Mesothelial cell of epicardium (in vitro differentiated cells): ENCODE measurements at regions not wholly inside any gene's neighbourhood (a gene's known extent, or its start where the extent isn't known, plus 50 kb on each side); places are given as distances from the start of the nearest gene placed in this dataset.

Experiments used
- DNase-seq, 2 experiments: peaks; one replicate each; pipeline ENCODE4 v3.0.0; 2021; ENCODE audit warnings: low spot score in 2 of 2; ENCODE audit not compliant: unreplicated experiment in 2 of 2
- H3K27ac Mint-ChIP-seq: 2 replicates; pipeline ENCODE4 v1.8.0; 2021; ENCODE audit warnings: mixed read lengths
- H3K27me3 Mint-ChIP-seq: 2 replicates; pipeline ENCODE4 v1.8.0; 2021; ENCODE audit warnings: low read depth, mixed read lengths
- H3K36me3 Mint-ChIP-seq: 2 replicates; pipeline ENCODE4 v1.8.0; 2021; ENCODE audit warnings: mixed read lengths
- H3K4me1 Mint-ChIP-seq: 2 replicates; pipeline ENCODE4 v1.8.0; 2021; ENCODE audit warnings: mixed read lengths
- H3K4me3 Mint-ChIP-seq: 2 replicates; pipeline ENCODE4 v1.8.0; 2021; ENCODE audit warnings: mild to moderate bottlenecking, moderate library complexity, mixed read lengths
- H3K9me3 Mint-ChIP-seq: 2 replicates; pipeline ENCODE4 v1.8.0; 2021; ENCODE audit warnings: mixed read lengths
- CTCF ChIP-seq: fragments of 200-600 bp; sonication (generic); IDR thresholded peaks from one replicate; pipeline ENCODE4 v1.5.0; 2021; ENCODE audit warnings: antibody characterized with exemption; ENCODE audit not compliant: unreplicated experiment

- H3K9me3 Mint-ChIP-seq: peaks cover 10% of the 10 kb centered on the region
- no peak overlapping the region for H3K4me3 Mint-ChIP-seq
- H3K36me3 Mint-ChIP-seq: peaks cover 2% of the 10 kb centered on the region
- DNase-seq: no peak
- H3K27ac Mint-ChIP-seq: peak overlapping the region; percentile 5
- TF ChIP-seq CTCF: no peak
- peaks cover 25% of the 10 kb centered on the region for H3K4me1 Mint-ChIP-seq
- no peaks in the 10 kb centered on the region for H3K27me3 Mint-ChIP-seq
Measured at GRCh38 chr20:57769756-57770155, 59.9 kb upstream of the PMEPA1 start.

- peaks cover 16% of the 10 kb centered on the region for H3K9me3 Mint-ChIP-seq
- no peak for DNase-seq
- no peak overlapping the region for H3K27ac Mint-ChIP-seq
- no peak overlapping the region for H3K4me3 Mint-ChIP-seq
- peaks cover 5% of the 10 kb centered on the region for H3K36me3 Mint-ChIP-seq
- H3K27me3 Mint-ChIP-seq: no peaks in the 10 kb centered on the region
- H3K4me1 Mint-ChIP-seq: peaks cover 25% of the 10 kb centered on the region
- no peak for TF ChIP-seq CTCF
Measured at GRCh38 chr20:57768519-57768918, 58.7 kb upstream of the PMEPA1 start.

- Mint-ChIP-seq H3K9me3 (peaks cover 16% of the 10 kb centered on the region), H3K4me1 (peaks cover 22% of the 10 kb centered on the region), H3K27ac (no peak overlapping the region), H3K4me3 (no peak overlapping the region), H3K36me3 (peaks cover 5% of the 10 kb centered on the region), H3K27me3 (no peaks in the 10 kb centered on the region)
- no peak for TF ChIP-seq CTCF
- no peak for DNase-seq
Measured at GRCh38 chr20:57767441-57767840, 57.6 kb upstream of the PMEPA1 start.

GRCh38 chr20:57763235-57763595 lies 53.4 kb upstream of the PMEPA1 start:
- Mint-ChIP-seq H3K27ac (no peak overlapping the region), H3K36me3 (peaks cover 5% of the 10 kb centered on the region), H3K4me3 (no peak overlapping the region), H3K9me3 (peaks cover 16% of the 10 kb centered on the region), H3K4me1 (peaks cover 10% of the 10 kb centered on the region), H3K27me3 (no peaks in the 10 kb centered on the region)
- DNase-seq: no peak
- no peak for TF ChIP-seq CTCF

GRCh38 chr20:57762531-57763234 lies 52.9 kb upstream of the PMEPA1 start:
- no peak overlapping the region for H3K27ac Mint-ChIP-seq
- no peak for DNase-seq
- peaks cover 6% of the 10 kb centered on the region for H3K4me1 Mint-ChIP-seq
- peaks cover 16% of the 10 kb centered on the region for H3K9me3 Mint-ChIP-seq
- no peak for TF ChIP-seq CTCF
- H3K36me3 Mint-ChIP-seq: peaks cover 5% of the 10 kb centered on the region
- H3K4me3 Mint-ChIP-seq: no peak overlapping the region
- no peaks in the 10 kb centered on the region for H3K27me3 Mint-ChIP-seq

- no peak overlapping the region for H3K27ac Mint-ChIP-seq
Measured at GRCh38 chr20:57761413-57761734, 51.6 kb upstream of the PMEPA1 start.

More at GRCh38 chr20:57761413-57761734, 51.6 kb upstream of the PMEPA1 start:
- Mint-ChIP-seq H3K9me3 (peaks cover 16% of the 10 kb centered on the region), H3K4me3 (no peak overlapping the region), H3K4me1 (peaks cover 5% of the 10 kb centered on the region), H3K27me3 (no peaks in the 10 kb centered on the region), H3K36me3 (peaks cover 5% of the 10 kb centered on the region)
- no peak for TF ChIP-seq CTCF
- no peak for DNase-seq
